ENCODE measurements at regions not wholly inside any gene's neighbourhood (a gene's known extent, or its start where the extent isn't known, plus 50 kb on each side); places are given as distances from the start of the nearest gene placed in this dataset.

GRCh38 chr11:15300341-15300740 lies 185.6 kb downstream of the INSC start:
- H3K4me3 ChIP-seq (ENCODE audit: low read depth in 1 of 2, low read length in 2 of 2): no peak overlapping the region
- H3K27me3 ChIP-seq (ENCODE audit: control insufficient read depth in 1 of 2, insufficient read depth in 2 of 2, low read length in 2 of 2): no peaks in the 10 kb centered on the region
- H3K27ac ChIP-seq (ENCODE audit: low read depth, low read length): no peak overlapping the region
- H3K36me3 ChIP-seq (ENCODE audit: control insufficient read depth in 1 of 2, insufficient read depth in 2 of 2, low read length in 2 of 2): no peaks in the 10 kb centered on the region
- no peaks in the 10 kb centered on the region for H3K9me3 ChIP-seq (ENCODE audit: control insufficient read depth in 1 of 2, low read length in 2 of 2)
- no peak overlapping the region for H3K9ac ChIP-seq (ENCODE audit: low read depth in 1 of 2, low read length in 2 of 2)
- H3K4me1 ChIP-seq (ENCODE audit: control insufficient read depth in 1 of 2, insufficient read depth in 2 of 2, low read length in 2 of 2): no peaks in the 10 kb centered on the region

DNA sequence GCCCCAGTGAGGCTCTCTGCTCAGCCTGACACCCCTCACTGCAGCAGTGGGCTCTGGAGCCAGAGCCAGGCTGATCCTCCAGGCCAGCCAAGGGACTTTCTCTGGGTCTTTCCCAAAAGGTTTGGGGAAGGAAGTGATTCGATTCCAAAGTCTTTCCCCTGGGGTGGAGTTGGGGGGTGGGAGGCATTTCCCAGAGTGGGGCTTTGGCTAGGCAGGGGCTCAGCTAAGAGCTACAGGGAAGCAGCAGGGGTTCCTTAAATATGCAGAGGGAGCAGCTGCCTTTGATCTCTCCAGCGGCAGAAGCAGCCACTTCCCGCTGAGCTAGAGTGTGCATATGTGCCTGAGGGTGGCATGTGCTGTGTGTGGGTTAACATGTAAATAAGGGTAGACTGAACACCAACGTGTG lies 192.9 kb downstream of the INSC start:
- Histone ChIP-seq H3K27me3 (ENCODE audit: control insufficient read depth in 1 of 2, insufficient read depth in 2 of 2, low read length in 2 of 2) (no peaks in the 10 kb centered on the region), H3K4me3 (ENCODE audit: low read depth in 1 of 2, low read length in 2 of 2) (no peak overlapping the region), H3K9me3 (ENCODE audit: control insufficient read depth in 1 of 2, low read length in 2 of 2) (no peaks in the 10 kb centered on the region), H3K4me1 (ENCODE audit: control insufficient read depth in 1 of 2, insufficient read depth in 2 of 2, low read length in 2 of 2) (no peaks in the 10 kb centered on the region), H3K27ac (ENCODE audit: low read depth, low read length) (no peak overlapping the region), H3K36me3 (ENCODE audit: control insufficient read depth in 1 of 2, insufficient read depth in 2 of 2, low read length in 2 of 2) (no peaks in the 10 kb centered on the region), H3K9ac (ENCODE audit: low read depth in 1 of 2, low read length in 2 of 2) (no peak overlapping the region)

GRCh38 chr11:15308840-15309239 lies 194.1 kb downstream of the INSC start:
- Histone ChIP-seq H3K27me3 (ENCODE audit: control insufficient read depth in 1 of 2, insufficient read depth in 2 of 2, low read length in 2 of 2) (no peaks in the 10 kb centered on the region), H3K36me3 (ENCODE audit: control insufficient read depth in 1 of 2, insufficient read depth in 2 of 2, low read length in 2 of 2) (no peaks in the 10 kb centered on the region), H3K4me3 (ENCODE audit: low read depth in 1 of 2, low read length in 2 of 2) (no peak overlapping the region), H3K27ac (ENCODE audit: low read depth, low read length) (no peak overlapping the region), H3K9ac (ENCODE audit: low read depth in 1 of 2, low read length in 2 of 2) (no peak overlapping the region), H3K4me1 (ENCODE audit: control insufficient read depth in 1 of 2, insufficient read depth in 2 of 2, low read length in 2 of 2) (no peaks in the 10 kb centered on the region), H3K9me3 (ENCODE audit: control insufficient read depth in 1 of 2, low read length in 2 of 2) (no peaks in the 10 kb centered on the region)

GRCh38 chr11:15309296-15309695 lies 194.6 kb downstream of the INSC start:
- Histone ChIP-seq H3K27ac (ENCODE audit: low read depth, low read length) (no peak overlapping the region), H3K9ac (ENCODE audit: low read depth in 1 of 2, low read length in 2 of 2) (no peak overlapping the region), H3K4me1 (ENCODE audit: control insufficient read depth in 1 of 2, insufficient read depth in 2 of 2, low read length in 2 of 2) (no peaks in the 10 kb centered on the region), H3K36me3 (ENCODE audit: control insufficient read depth in 1 of 2, insufficient read depth in 2 of 2, low read length in 2 of 2) (no peaks in the 10 kb centered on the region), H3K9me3 (ENCODE audit: control insufficient read depth in 1 of 2, low read length in 2 of 2) (no peaks in the 10 kb centered on the region), H3K27me3 (ENCODE audit: control insufficient read depth in 1 of 2, insufficient read depth in 2 of 2, low read length in 2 of 2) (no peaks in the 10 kb centered on the region), H3K4me3 (ENCODE audit: low read depth in 1 of 2, low read length in 2 of 2) (no peak overlapping the region)

DNA sequence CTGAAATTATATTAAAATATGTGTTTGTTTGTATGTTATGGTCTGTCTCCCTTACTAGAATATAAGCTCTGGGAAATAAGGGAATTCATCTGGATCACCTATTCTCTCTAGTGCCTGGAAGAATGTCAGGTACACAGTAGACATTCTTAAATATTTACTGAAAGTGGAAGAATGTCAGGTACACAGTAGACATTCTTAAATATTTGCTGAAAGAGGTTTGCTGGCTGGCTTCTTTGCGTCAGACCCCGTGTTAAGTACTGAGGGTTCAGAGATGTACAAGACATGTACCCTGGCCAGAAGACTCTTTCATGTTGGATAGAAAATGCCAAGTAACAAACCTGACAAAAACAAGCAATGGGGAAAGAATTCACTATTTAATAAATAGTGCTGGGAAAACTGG lies 199.1 kb downstream of the INSC start:
- H3K4me3 ChIP-seq (ENCODE audit: low read depth in 1 of 2, low read length in 2 of 2): no peak overlapping the region
- no peak overlapping the region for H3K27ac ChIP-seq (ENCODE audit: low read depth, low read length)
- no peak overlapping the region for H3K9ac ChIP-seq (ENCODE audit: low read depth in 1 of 2, low read length in 2 of 2)
- H3K9me3 ChIP-seq (ENCODE audit: control insufficient read depth in 1 of 2, low read length in 2 of 2): no peaks in the 10 kb centered on the region
- no peaks in the 10 kb centered on the region for H3K27me3 ChIP-seq (ENCODE audit: control insufficient read depth in 1 of 2, insufficient read depth in 2 of 2, low read length in 2 of 2)
- no peaks in the 10 kb centered on the region for H3K36me3 ChIP-seq (ENCODE audit: control insufficient read depth in 1 of 2, insufficient read depth in 2 of 2, low read length in 2 of 2)
- no peaks in the 10 kb centered on the region for H3K4me1 ChIP-seq (ENCODE audit: control insufficient read depth in 1 of 2, insufficient read depth in 2 of 2, low read length in 2 of 2)

- no peak overlapping the region for H3K9ac ChIP-seq (ENCODE audit: low read depth in 1 of 2, low read length in 2 of 2)
- no peaks in the 10 kb centered on the region for H3K9me3 ChIP-seq (ENCODE audit: control insufficient read depth in 1 of 2, low read length in 2 of 2)
- H3K27me3 ChIP-seq (ENCODE audit: control insufficient read depth in 1 of 2, insufficient read depth in 2 of 2, low read length in 2 of 2): no peaks in the 10 kb centered on the region
- H3K36me3 ChIP-seq (ENCODE audit: control insufficient read depth in 1 of 2, insufficient read depth in 2 of 2, low read length in 2 of 2): no peaks in the 10 kb centered on the region
- H3K4me1 ChIP-seq (ENCODE audit: control insufficient read depth in 1 of 2, insufficient read depth in 2 of 2, low read length in 2 of 2): no peaks in the 10 kb centered on the region
- no peak overlapping the region for H3K27ac ChIP-seq (ENCODE audit: low read depth, low read length)
- no peak overlapping the region for H3K4me3 ChIP-seq (ENCODE audit: low read depth in 1 of 2, low read length in 2 of 2)
Measured at GRCh38 chr11:15318814-15319213, 204.1 kb downstream of the INSC start.

DNA sequence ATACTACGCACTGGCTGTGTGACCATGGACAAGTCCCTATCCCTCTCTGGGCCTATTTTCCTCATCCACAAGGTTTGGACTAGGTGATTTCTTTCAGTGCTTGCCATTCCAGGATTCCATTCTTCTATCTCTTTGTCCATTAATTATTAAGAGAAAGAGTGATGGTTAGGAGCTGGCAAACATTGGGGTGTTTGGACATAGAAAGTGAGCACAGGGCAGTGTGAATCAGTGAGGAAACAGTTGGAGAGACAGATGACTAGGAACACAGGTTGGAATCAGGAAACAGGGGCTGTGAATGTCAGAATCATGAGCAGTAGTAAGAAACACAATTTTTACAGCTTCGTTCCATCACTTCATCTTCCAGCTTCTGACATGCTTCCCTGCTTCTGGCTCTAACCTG lies 211.8 kb downstream of the INSC start:
- Histone ChIP-seq H3K4me3 (ENCODE audit: low read depth in 1 of 2, low read length in 2 of 2) (no peak overlapping the region), H3K9ac (ENCODE audit: low read depth in 1 of 2, low read length in 2 of 2) (no peak overlapping the region), H3K36me3 (ENCODE audit: control insufficient read depth in 1 of 2, insufficient read depth in 2 of 2, low read length in 2 of 2) (no peaks in the 10 kb centered on the region), H3K4me1 (ENCODE audit: control insufficient read depth in 1 of 2, insufficient read depth in 2 of 2, low read length in 2 of 2) (no peaks in the 10 kb centered on the region), H3K9me3 (ENCODE audit: control insufficient read depth in 1 of 2, low read length in 2 of 2) (no peaks in the 10 kb centered on the region), H3K27ac (ENCODE audit: low read depth, low read length) (no peak overlapping the region), H3K27me3 (ENCODE audit: control insufficient read depth in 1 of 2, insufficient read depth in 2 of 2, low read length in 2 of 2) (peaks cover 0 to 4% of the 10 kb centered on the region in 2 donors)

DNA sequence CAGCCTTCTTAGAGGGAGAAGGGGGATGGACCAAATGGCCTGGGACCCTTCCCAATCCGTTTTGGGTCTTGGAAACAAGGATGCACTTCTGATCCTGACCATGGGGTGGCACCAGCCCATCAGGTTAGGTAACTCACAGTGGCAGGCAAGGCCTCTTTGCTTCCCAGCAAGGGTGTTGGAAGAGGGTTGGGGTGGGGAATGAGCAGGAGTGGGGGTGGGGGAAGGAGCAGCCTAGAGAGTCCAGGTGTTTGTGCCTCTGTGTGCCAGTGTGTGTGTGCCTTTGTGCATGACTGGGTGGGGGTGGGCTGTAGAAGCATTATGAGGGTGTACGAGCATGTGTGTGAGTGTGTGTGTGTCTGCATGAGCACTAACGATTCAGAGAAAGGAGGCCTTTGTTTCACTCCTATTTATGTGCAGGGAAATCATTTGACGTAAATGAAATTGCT lies 213.1 kb downstream of the INSC start:
- Histone ChIP-seq H3K36me3 (ENCODE audit: control insufficient read depth in 1 of 2, insufficient read depth in 2 of 2, low read length in 2 of 2) (no peaks in the 10 kb centered on the region), H3K27me3 (ENCODE audit: control insufficient read depth in 1 of 2, insufficient read depth in 2 of 2, low read length in 2 of 2) (peaks cover 0 to 4% of the 10 kb centered on the region in 2 donors), H3K4me3 (ENCODE audit: low read depth in 1 of 2, low read length in 2 of 2) (no peak overlapping the region), H3K27ac (ENCODE audit: low read depth, low read length) (no peak overlapping the region), H3K9ac (ENCODE audit: low read depth in 1 of 2, low read length in 2 of 2) (no peak overlapping the region), H3K9me3 (ENCODE audit: control insufficient read depth in 1 of 2, low read length in 2 of 2) (no peaks in the 10 kb centered on the region), H3K4me1 (ENCODE audit: control insufficient read depth in 1 of 2, insufficient read depth in 2 of 2, low read length in 2 of 2) (no peaks in the 10 kb centered on the region)

- Histone ChIP-seq H3K4me3 (ENCODE audit: low read depth in 1 of 2, low read length in 2 of 2) (no peak overlapping the region), H3K27me3 (ENCODE audit: control insufficient read depth in 1 of 2, insufficient read depth in 2 of 2, low read length in 2 of 2) (no peaks in the 10 kb centered on the region), H3K27ac (ENCODE audit: low read depth, low read length) (no peak overlapping the region), H3K36me3 (ENCODE audit: control insufficient read depth in 1 of 2, insufficient read depth in 2 of 2, low read length in 2 of 2) (no peaks in the 10 kb centered on the region), H3K9me3 (ENCODE audit: control insufficient read depth in 1 of 2, low read length in 2 of 2) (no peaks in the 10 kb centered on the region), H3K4me1 (ENCODE audit: control insufficient read depth in 1 of 2, insufficient read depth in 2 of 2, low read length in 2 of 2) (no peaks in the 10 kb centered on the region), H3K9ac (ENCODE audit: low read depth in 1 of 2, low read length in 2 of 2) (no peak overlapping the region)
Measured at GRCh38 chr11:15333407-15333806, 218.7 kb downstream of the INSC start.

- Histone ChIP-seq H3K9ac (ENCODE audit: low read depth in 1 of 2, low read length in 2 of 2) (no peak overlapping the region), H3K27ac (ENCODE audit: low read depth, low read length) (no peak overlapping the region), H3K27me3 (ENCODE audit: control insufficient read depth in 1 of 2, insufficient read depth in 2 of 2, low read length in 2 of 2) (no peaks in the 10 kb centered on the region), H3K4me3 (ENCODE audit: low read depth in 1 of 2, low read length in 2 of 2) (no peak overlapping the region), H3K4me1 (ENCODE audit: control insufficient read depth in 1 of 2, insufficient read depth in 2 of 2, low read length in 2 of 2) (no peaks in the 10 kb centered on the region), H3K36me3 (ENCODE audit: control insufficient read depth in 1 of 2, insufficient read depth in 2 of 2, low read length in 2 of 2) (no peaks in the 10 kb centered on the region), H3K9me3 (ENCODE audit: control insufficient read depth in 1 of 2, low read length in 2 of 2) (peaks cover 0 to 4% of the 10 kb centered on the region in 2 donors)
Measured at GRCh38 chr11:15334766-15335165, 220.0 kb downstream of the INSC start.

GRCh38 chr11:15336021-15336420 lies 221.3 kb downstream of the INSC start:
- H3K36me3 ChIP-seq (ENCODE audit: control insufficient read depth in 1 of 2, insufficient read depth in 2 of 2, low read length in 2 of 2): no peaks in the 10 kb centered on the region
- H3K4me3 ChIP-seq (ENCODE audit: low read depth in 1 of 2, low read length in 2 of 2): no peak overlapping the region
- H3K9me3 ChIP-seq (ENCODE audit: control insufficient read depth in 1 of 2, low read length in 2 of 2): peaks cover 0 to 4% of the 10 kb centered on the region in 2 donors
- no peak overlapping the region for H3K9ac ChIP-seq (ENCODE audit: low read depth in 1 of 2, low read length in 2 of 2)
- H3K27ac ChIP-seq (ENCODE audit: low read depth, low read length): no peak overlapping the region
- no peaks in the 10 kb centered on the region for H3K4me1 ChIP-seq (ENCODE audit: control insufficient read depth in 1 of 2, insufficient read depth in 2 of 2, low read length in 2 of 2)
- H3K27me3 ChIP-seq (ENCODE audit: control insufficient read depth in 1 of 2, insufficient read depth in 2 of 2, low read length in 2 of 2): no peaks in the 10 kb centered on the region
